ENCODE measurements at regions not wholly inside any gene's neighbourhood (a gene's known extent, or its start where the extent isn't known, plus 50 kb on each side); places are given as distances from the start of the nearest gene placed in this dataset.
A peak's percentile ranks its signal among the peaks of the same experiment; 100 is the strongest.

- Histone ChIP-seq H3K4me2 (ENCODE audit: low read length) (no peak overlapping the region), H3K9ac (ENCODE audit: low read length) (no peak overlapping the region), H3K27me3 (ENCODE audit: insufficient read depth, low read length) (no peaks in the 10 kb centered on the region), H3K36me3 (ENCODE audit: insufficient read depth, low read length) (no peaks in the 10 kb centered on the region), H2AFZ (ENCODE audit: low read depth, low read length) (no peak overlapping the region), H3K79me2 (ENCODE audit: insufficient read depth, low read length) (no peaks in the 10 kb centered on the region), H3K4me1 (ENCODE audit: insufficient read depth, low read length) (no peaks in the 10 kb centered on the region), H3K27ac (ENCODE audit: low read depth, low read length) (no peak overlapping the region), H3K9me3 (ENCODE audit: insufficient read depth, low read depth, low read length) (no peaks in the 10 kb centered on the region), H3K4me3 (ENCODE audit: insufficient read depth, low read depth, low read length) (no peak overlapping the region), H4K20me1 (ENCODE audit: insufficient read depth, low read length) (no peaks in the 10 kb centered on the region)
- Mint-ChIP-seq H3K4me1 (ENCODE audit: low read depth, unreplicated experiment) (peaks cover 22% of the 10 kb centered on the region), H3K27me3 (ENCODE audit: low read depth, unreplicated experiment) (no peaks in the 10 kb centered on the region), H3K36me3 (ENCODE audit: low read depth, unreplicated experiment) (no peaks in the 10 kb centered on the region), H3K4me3 (ENCODE audit: unreplicated experiment) (no peak overlapping the region), H3K27ac (ENCODE audit: unreplicated experiment) (peak overlapping the region; percentile 47), H3K9me3 (ENCODE audit: unreplicated experiment) (peaks cover 11% of the 10 kb centered on the region)
- FAIRE-seq (no peak), DNase-seq (ENCODE audit: low read depth) (no peak)
- TF ChIP-seq EZH2 (IDR thresholded peaks at IDR 0.05; ENCODE audit: insufficient read depth, low read length) = no peak
- no peak for TF ChIP-seq CTCF (IDR thresholded peaks at IDR 0.05; ENCODE audit: insufficient read depth, low read depth, low read length)
These were observed 102.4 kb downstream of the ARRDC4 start for GRCh38 chr15:98062869-98063268.

DNA sequence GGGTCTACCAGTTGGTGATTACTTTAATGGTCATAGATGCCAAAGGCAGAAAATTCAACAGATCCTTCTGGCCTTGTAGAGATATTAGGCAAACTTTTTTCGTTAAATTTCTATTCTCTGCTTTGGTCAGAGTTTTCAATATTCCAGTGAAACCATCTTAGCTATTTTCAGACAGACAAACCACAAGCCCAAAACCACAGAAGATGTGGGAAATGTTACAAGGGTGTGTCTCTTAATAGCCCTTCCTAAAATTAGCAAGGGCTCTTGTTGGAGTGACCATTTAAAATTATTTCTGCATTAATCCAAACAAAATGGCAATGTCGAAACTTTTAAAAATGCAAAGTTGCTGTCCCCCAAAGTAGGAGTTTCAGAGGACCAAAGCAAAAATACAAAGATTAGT, 102.8 kb downstream of the ARRDC4 start:
- Histone ChIP-seq H2AFZ (ENCODE audit: low read depth, low read length) (no peak overlapping the region), H3K4me1 (ENCODE audit: insufficient read depth, low read length) (no peaks in the 10 kb centered on the region), H4K20me1 (ENCODE audit: insufficient read depth, low read length) (no peaks in the 10 kb centered on the region), H3K36me3 (ENCODE audit: insufficient read depth, low read length) (no peaks in the 10 kb centered on the region), H3K79me2 (ENCODE audit: insufficient read depth, low read length) (no peaks in the 10 kb centered on the region), H3K9ac (ENCODE audit: low read length) (no peak overlapping the region), H3K27me3 (ENCODE audit: insufficient read depth, low read length) (no peaks in the 10 kb centered on the region), H3K4me3 (ENCODE audit: insufficient read depth, low read depth, low read length) (no peak overlapping the region), H3K27ac (ENCODE audit: low read depth, low read length) (no peak overlapping the region), H3K4me2 (ENCODE audit: low read length) (no peak overlapping the region), H3K9me3 (ENCODE audit: insufficient read depth, low read depth, low read length) (no peaks in the 10 kb centered on the region)
- peaks cover 22% of the 10 kb centered on the region for H3K4me1 Mint-ChIP-seq (ENCODE audit: low read depth, unreplicated experiment)
- FAIRE-seq = no peak
- no peak overlapping the region for H3K27ac Mint-ChIP-seq (ENCODE audit: unreplicated experiment)
- no peaks in the 10 kb centered on the region for H3K36me3 Mint-ChIP-seq (ENCODE audit: low read depth, unreplicated experiment)
- DNase-seq (ENCODE audit: low read depth) = peak; percentile 20
- peaks cover 9% of the 10 kb centered on the region for H3K9me3 Mint-ChIP-seq (ENCODE audit: unreplicated experiment)
- H3K27me3 Mint-ChIP-seq (ENCODE audit: low read depth, unreplicated experiment) = no peaks in the 10 kb centered on the region
- no peak for TF ChIP-seq CTCF (IDR thresholded peaks at IDR 0.05; ENCODE audit: insufficient read depth, low read depth, low read length)
- TF ChIP-seq EZH2 (IDR thresholded peaks at IDR 0.05; ENCODE audit: insufficient read depth, low read length) = no peak
- no peak overlapping the region for H3K4me3 Mint-ChIP-seq (ENCODE audit: unreplicated experiment)

DNA sequence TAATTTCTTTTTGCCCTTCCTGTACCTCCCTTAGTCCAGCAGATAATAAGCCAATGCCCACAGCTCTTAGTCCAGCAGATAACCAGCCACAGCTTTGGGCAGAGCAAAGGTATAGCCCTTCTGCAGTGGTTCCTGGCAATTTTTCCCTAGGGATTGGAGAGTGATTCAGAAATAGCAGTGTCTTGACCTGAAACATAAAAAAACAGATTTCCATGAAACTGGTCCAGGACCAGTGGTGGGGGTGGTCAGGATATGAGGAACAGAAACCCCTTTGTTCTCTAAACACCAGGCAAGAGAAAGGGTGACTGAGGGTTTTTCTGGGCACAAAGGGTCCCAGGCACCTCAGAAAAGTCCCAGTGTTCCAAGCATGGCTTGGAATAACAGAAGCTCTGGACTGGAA, 103.4 kb downstream of the ARRDC4 start:
- Mint-ChIP-seq H3K9me3 (ENCODE audit: unreplicated experiment) (peaks cover 7% of the 10 kb centered on the region), H3K36me3 (ENCODE audit: low read depth, unreplicated experiment) (no peaks in the 10 kb centered on the region), H3K27ac (ENCODE audit: unreplicated experiment) (peak overlapping the region; percentile 1), H3K4me3 (ENCODE audit: unreplicated experiment) (no peak overlapping the region), H3K4me1 (ENCODE audit: low read depth, unreplicated experiment) (peaks cover 28% of the 10 kb centered on the region), H3K27me3 (ENCODE audit: low read depth, unreplicated experiment) (no peaks in the 10 kb centered on the region)
- no peaks in the 10 kb centered on the region for H3K9me3 ChIP-seq (ENCODE audit: insufficient read depth, low read depth, low read length)
- H3K4me1 ChIP-seq (ENCODE audit: insufficient read depth, low read length) = no peaks in the 10 kb centered on the region
- H3K27ac ChIP-seq (ENCODE audit: low read depth, low read length) = no peak overlapping the region
- no peak overlapping the region for H3K4me2 ChIP-seq (ENCODE audit: low read length)
- no peaks in the 10 kb centered on the region for H3K79me2 ChIP-seq (ENCODE audit: insufficient read depth, low read length)
- H3K36me3 ChIP-seq (ENCODE audit: insufficient read depth, low read length) = no peaks in the 10 kb centered on the region
- FAIRE-seq (no peak), DNase-seq (ENCODE audit: low read depth) (no peak)
- no peak for TF ChIP-seq EZH2 (IDR thresholded peaks at IDR 0.05; ENCODE audit: insufficient read depth, low read length)
- TF ChIP-seq CTCF (IDR thresholded peaks at IDR 0.05; ENCODE audit: insufficient read depth, low read depth, low read length) = no peak
- H4K20me1 ChIP-seq (ENCODE audit: insufficient read depth, low read length) = no peaks in the 10 kb centered on the region
- H3K9ac ChIP-seq (ENCODE audit: low read length) = no peak overlapping the region
- H3K4me3 ChIP-seq (ENCODE audit: insufficient read depth, low read depth, low read length) = no peak overlapping the region
- no peaks in the 10 kb centered on the region for H3K27me3 ChIP-seq (ENCODE audit: insufficient read depth, low read length)
- H2AFZ ChIP-seq (ENCODE audit: low read depth, low read length) = no peak overlapping the region
